GM21529 (cell line): ENCODE measurements at regions not wholly inside any gene's neighbourhood (a gene's known extent, or its start where the extent isn't known, plus 50 kb on each side); places are given as distances from the start of the nearest gene placed in this dataset.

Source experiments
- ATAC-seq: cut with Tn5 transposase; IDR thresholded peaks from one replicate; pipeline ENCODE4 v1.9.1; 2021; ENCODE audit not compliant: unreplicated experiment

- ATAC-seq = no peak
Observed at GRCh38 chr15:95410757-95411156, 919.7 kb upstream of the NR2F2 start.

GRCh38 chr15:95416576-95416975 is 913.9 kb upstream of the NR2F2 start:
- no peak for ATAC-seq

DNA sequence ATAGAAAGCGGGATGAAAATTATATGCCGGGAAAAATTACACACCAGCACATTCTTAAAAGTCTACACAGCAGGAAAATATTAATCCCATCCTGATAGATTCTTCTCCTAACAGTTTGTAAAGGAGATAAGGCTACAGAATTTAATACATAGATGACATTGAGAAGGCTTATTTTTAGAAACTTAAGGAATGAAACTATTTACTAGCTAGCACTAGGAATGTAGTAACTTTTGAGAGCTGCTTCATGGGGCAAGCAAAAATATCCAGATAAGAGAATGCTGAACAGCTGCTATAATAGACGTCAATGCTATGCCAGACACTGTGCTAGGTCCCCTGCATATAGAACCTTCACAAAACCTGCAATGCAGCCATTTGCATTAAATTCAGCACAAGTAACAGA is 912.7 kb upstream of the NR2F2 start:
- no peak for ATAC-seq

DNA sequence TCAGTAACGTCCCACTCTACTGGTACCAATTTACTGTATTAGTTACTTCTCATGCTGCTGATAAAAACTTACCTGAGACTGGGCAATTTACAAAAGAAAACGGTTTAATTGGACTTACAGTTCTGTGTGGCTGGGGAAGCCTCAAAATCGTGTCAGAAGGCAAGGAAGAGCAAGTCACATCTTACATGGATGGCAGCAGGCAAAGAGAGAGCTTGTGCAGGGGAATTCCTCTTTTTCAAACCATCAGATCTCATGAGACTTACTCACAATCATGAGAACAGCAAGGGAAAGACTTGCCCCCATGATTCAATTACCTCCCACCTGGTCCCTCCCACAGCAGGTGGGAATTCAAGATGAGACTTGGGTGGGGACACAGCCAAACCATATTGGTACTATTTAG is 908.2 kb upstream of the NR2F2 start:
- ATAC-seq = no peak

GRCh38 chr15:95425859-95426258 is 904.6 kb upstream of the NR2F2 start:
- no peak for ATAC-seq

- ATAC-seq = no peak
Observed at GRCh38 chr15:95429345-95429744, 901.2 kb upstream of the NR2F2 start.

DNA sequence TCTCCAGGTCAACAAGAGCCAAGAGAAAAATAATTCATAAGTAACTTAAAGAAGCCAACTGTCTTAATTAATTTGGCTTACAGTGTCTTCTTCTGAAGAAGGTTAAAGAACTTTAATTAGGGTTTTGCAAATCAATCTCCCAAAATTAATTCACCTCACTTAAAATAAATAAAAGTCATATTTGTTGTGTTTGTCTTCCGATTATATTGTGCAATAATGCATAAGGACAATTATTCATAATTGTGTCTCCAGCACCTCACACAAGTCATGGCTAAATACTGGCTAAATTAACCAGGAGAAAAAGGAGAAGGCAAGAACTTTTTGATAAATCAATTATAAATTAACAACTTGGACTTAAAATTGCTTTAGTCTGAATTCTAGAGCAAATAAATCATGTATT is 899.0 kb upstream of the NR2F2 start:
- ATAC-seq = no peak

DNA sequence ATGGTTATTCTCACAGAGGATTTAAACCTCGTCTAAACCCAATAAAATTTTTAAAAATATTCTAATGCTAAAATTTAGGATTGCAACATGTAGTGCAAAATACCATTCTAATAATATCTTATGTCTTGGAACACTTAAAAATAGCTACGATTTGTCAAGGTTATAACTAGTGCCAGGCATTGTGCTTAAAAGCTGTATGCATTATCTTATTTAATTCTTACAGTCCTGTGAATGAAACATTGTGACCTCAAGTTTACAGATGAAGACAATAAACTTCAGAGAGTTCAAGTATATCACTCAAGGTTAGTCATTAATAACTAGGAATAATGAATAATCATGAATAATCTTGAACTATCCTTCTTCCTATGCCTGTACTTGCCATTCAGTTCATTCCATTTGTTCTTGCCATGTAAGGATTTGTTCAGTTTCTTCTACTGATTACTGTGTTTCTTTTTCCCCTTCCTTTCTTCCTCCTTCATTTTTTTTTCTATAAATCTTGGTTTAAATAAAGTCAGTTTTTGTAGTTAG is 897.6 kb upstream of the NR2F2 start:
- ATAC-seq = no peak

GRCh38 chr15:95439922-95440376 is 890.6 kb upstream of the NR2F2 start:
- no peak for ATAC-seq

- ATAC-seq = no peak
Observed at GRCh38 chr15:95440712-95441111, 889.8 kb upstream of the NR2F2 start.

DNA sequence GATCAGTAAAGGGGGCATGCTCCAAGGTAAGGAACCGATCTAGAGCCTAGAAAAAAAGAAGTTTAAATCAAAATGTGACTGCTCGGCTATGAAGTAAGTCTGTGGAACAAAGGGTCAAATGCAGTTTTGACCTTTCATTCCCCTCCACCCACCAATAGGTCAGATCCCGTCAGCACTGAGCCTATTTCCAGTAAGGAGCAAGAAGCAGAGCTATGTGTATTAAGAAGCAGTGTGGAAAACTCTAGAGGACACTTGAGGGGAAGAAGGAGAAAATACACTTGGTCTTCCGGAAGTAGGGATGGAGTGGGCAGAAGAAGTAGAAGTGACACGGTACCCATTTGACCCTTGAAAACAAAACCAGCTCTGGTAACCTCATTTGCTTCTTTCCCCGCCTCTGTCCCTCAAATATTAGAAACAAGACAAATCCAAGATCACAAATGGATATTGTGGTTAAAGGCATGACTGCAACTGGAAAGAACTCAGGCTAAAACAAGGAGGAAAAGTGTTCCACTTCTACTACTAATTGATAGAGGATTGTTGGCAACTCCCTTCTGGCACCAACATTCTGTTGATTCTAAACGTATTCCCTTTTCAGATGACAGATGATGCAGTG is 888.3 kb upstream of the NR2F2 start:
- no peak for ATAC-seq

DNA sequence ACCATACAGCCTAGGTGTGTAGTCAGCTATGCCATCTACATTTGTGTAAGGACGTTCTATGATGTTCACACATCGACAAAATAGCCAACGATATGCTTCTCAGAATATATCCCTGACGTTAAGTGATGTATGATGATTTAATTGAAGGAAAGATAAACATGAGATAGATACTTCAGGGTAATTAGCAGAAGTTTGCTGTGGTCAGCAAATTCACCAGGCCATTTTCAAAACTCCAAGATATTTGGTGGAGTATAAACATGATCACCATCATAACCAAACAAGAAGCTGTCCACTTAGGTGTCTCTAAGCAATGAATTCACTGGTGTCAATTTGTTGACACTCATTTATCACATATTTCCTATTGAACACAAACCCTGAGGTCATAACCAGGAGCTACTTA is 885.6 kb upstream of the NR2F2 start:
- no peak for ATAC-seq

- ATAC-seq = no peak
Observed at GRCh38 chr15:95446854-95447253, 883.6 kb upstream of the NR2F2 start.

DNA sequence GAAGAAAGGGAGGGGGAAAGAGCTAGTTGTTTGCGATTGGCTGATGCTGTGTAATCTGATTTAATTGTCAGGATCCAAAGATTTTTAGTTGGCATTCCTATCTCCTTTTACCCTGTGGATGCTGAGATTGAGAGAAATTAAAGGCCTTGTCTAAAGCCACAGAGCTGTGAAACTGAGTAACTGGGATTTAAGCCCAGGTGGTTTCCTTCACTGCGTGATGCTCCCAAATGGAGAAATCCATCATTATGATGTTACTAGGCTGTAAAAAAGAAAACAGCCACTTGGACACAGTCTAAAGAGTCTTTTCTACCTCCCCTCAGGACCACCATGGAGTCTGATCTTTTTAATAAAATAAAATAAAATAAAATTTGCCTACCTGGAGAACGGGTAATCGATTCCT is 883.0 kb upstream of the NR2F2 start:
- no peak for ATAC-seq

GRCh38 chr15:95448531-95449229 is 881.8 kb upstream of the NR2F2 start:
- ATAC-seq = no peak

GRCh38 chr15:95449230-95449628 is 881.3 kb upstream of the NR2F2 start:
- ATAC-seq = no peak

DNA sequence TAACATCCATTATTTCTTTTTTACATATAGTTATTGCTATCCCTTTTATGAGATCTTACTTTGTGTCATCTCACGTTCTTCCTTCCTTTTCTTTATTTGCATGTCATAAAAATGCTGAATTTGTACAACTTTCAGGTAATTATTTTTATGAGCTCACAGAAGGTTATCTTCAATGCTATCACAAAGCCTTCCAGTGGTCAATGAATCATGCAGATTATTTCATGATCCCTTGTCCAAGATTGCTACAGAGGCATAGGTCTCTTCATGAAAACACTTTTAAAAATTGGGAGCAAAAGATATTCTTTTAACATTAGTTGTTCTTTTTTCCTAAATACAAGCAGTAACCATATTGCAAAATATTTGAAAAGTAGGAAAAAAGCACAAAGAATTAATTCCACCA is 880.1 kb upstream of the NR2F2 start:
- no peak for ATAC-seq

DNA sequence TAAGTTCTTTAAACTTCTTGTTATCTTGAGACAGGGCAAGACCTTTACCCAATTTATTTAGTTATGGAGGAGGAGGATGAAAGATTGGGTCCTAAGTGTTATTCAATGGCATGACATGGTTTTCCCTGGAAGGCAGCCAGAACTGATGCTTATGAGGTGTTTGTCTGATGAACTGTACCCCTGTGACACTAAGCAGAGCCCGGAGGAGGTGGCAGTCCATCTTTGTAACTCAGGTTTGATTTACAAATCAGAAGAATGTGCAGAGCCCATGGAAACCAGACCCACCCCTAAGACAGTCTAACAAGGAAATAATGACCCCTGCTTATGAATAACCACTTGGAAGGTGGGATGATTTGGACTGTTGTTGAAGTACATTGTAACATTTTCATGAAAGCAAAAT is 878.6 kb upstream of the NR2F2 start:
- no peak for ATAC-seq

GRCh38 chr15:95454403-95455262 is 875.9 kb upstream of the NR2F2 start:
- ATAC-seq = no peak

DNA sequence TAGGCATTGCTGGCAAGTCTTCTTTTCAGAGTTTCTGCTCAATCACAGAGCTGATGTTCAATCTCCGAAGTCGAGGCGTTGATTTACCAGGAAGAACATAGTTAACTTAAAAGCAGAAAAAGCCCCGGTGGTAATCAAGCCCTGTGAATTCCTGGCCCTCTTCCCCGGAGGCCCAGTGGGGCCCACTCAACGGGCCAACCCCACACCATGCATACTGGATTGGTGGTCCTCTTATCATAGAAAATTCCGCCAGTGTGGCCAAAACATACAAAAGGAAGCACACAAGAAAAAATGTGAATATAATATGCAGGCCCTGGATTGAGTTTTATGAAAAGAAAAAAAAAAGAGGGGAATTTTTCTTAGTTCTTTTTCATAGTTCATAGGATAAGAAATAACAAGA is 873.0 kb upstream of the NR2F2 start:
- ATAC-seq = no peak

GRCh38 chr15:95458721-95459120 is 871.8 kb upstream of the NR2F2 start:
- no peak for ATAC-seq

GRCh38 chr15:95459273-95459672 is 871.2 kb upstream of the NR2F2 start:
- no peak for ATAC-seq
